ENCODE measurements at regions not wholly inside any gene's neighbourhood (a gene's known extent, or its start where the extent isn't known, plus 50 kb on each side); places are given as distances from the start of the nearest gene placed in this dataset.

GRCh38 chr11:134483857-134484256, 71.8 kb upstream of the B3GAT1 start:
- no peak for DNase-seq (ENCODE audit: low read depth)
- no peak for TF ChIP-seq CTCF (IDR thresholded peaks at IDR 0.05; ENCODE audit: control insufficient read depth, insufficient read depth, low read depth, low read length, missing control alignments)
- H3K4me3 ChIP-seq (ENCODE audit: control insufficient read depth, low read depth, low read length) = no peak overlapping the region

GRCh38 chr11:134483291-134483690, 71.2 kb upstream of the B3GAT1 start:
- no peak for TF ChIP-seq CTCF (IDR thresholded peaks at IDR 0.05; ENCODE audit: control insufficient read depth, insufficient read depth, low read depth, low read length, missing control alignments)
- DNase-seq (ENCODE audit: low read depth) = no peak
- no peak overlapping the region for H3K4me3 ChIP-seq (ENCODE audit: control insufficient read depth, low read depth, low read length)

GRCh38 chr11:134482865-134483264, 70.8 kb upstream of the B3GAT1 start:
- TF ChIP-seq CTCF (IDR thresholded peaks at IDR 0.05; ENCODE audit: control insufficient read depth, insufficient read depth, low read depth, low read length, missing control alignments) = no peak
- DNase-seq (ENCODE audit: low read depth) = no peak
- H3K4me3 ChIP-seq (ENCODE audit: control insufficient read depth, low read depth, low read length) = no peak overlapping the region

GRCh38 chr11:134481933-134482527, 70.0 kb upstream of the B3GAT1 start:
- no peak for TF ChIP-seq CTCF (IDR thresholded peaks at IDR 0.05; ENCODE audit: control insufficient read depth, insufficient read depth, low read depth, low read length, missing control alignments)
- H3K4me3 ChIP-seq (ENCODE audit: control insufficient read depth, low read depth, low read length) = no peak overlapping the region
- no peak for DNase-seq (ENCODE audit: low read depth)

- TF ChIP-seq CTCF (IDR thresholded peaks at IDR 0.05; ENCODE audit: control insufficient read depth, insufficient read depth, low read depth, low read length, missing control alignments) = no peak
- no peak for DNase-seq (ENCODE audit: low read depth)
- H3K4me3 ChIP-seq (ENCODE audit: control insufficient read depth, low read depth, low read length) = no peak overlapping the region
Measured at GRCh38 chr11:134481135-134481534, 69.1 kb upstream of the B3GAT1 start.

- no peak overlapping the region for H3K4me3 ChIP-seq (ENCODE audit: control insufficient read depth, low read depth, low read length)
- no peak for DNase-seq (ENCODE audit: low read depth)
- TF ChIP-seq CTCF (IDR thresholded peaks at IDR 0.05; ENCODE audit: control insufficient read depth, insufficient read depth, low read depth, low read length, missing control alignments) = no peak
Measured at GRCh38 chr11:134480136-134480712, 68.2 kb upstream of the B3GAT1 start.

All from AG09309 (cell line).